Mesendoderm (in vitro differentiated cells): ENCODE measurements at regions not wholly inside any gene's neighbourhood (a gene's known extent, or its start where the extent isn't known, plus 50 kb on each side); places are given as distances from the start of the nearest gene placed in this dataset.

ENCODE experiments used
- DNase-seq: peaks from one replicate; pipeline ENCODE4 v3.0.0; 2013
- H2AK5ac ChIP-seq: 2 replicates; pipeline ENCODE4 v1.6.1; 2013; ENCODE audit warnings: low read length, inconsistent platforms
- H2BK120ac ChIP-seq: 2 replicates; pipeline ENCODE4 v1.6.1; 2013; ENCODE audit warnings: low read depth, mild to moderate bottlenecking, low read length, moderate library complexity, mixed read lengths
- H2BK15ac ChIP-seq: replicated peaks from 2 replicates; pipeline ENCODE4 v1.6.1; 2013; ENCODE audit warnings: low read depth, mild to moderate bottlenecking, moderate library complexity
- H2BK5ac ChIP-seq: 2 replicates; pipeline ENCODE4 v1.6.1; 2013; ENCODE audit warnings: low read length, inconsistent platforms
- H3K18ac ChIP-seq: 2 replicates; pipeline ENCODE4 v1.6.1; 2013; ENCODE audit warnings: mild to moderate bottlenecking, low read length, mixed read lengths
- H3K23ac ChIP-seq: one replicate; pipeline ENCODE4 v1.6.1; 2013; ENCODE audit warnings: low read length
- H3K27ac ChIP-seq: 2 replicates; pipeline ENCODE4 v1.5.1; 2013; ENCODE audit warnings: low read depth, mild to moderate bottlenecking, inconsistent platforms, low read length, moderate library complexity
- H3K27me3 ChIP-seq: 2 replicates; pipeline ENCODE4 v1.6.1; 2013; ENCODE audit warnings: low read length, control low read depth, mild to moderate bottlenecking, inconsistent platforms; ENCODE audit not compliant: insufficient read depth, poor library complexity
- H3K36me3 ChIP-seq: 2 replicates; pipeline ENCODE4 v1.6.1; 2013; ENCODE audit warnings: low read length, inconsistent platforms; ENCODE audit not compliant: control insufficient read depth, insufficient read depth
- H3K4ac ChIP-seq: one replicate; pipeline ENCODE4 v1.6.1; 2013; ENCODE audit warnings: low read depth, mild to moderate bottlenecking, low read length, moderate library complexity
- H3K4me1 ChIP-seq: 2 replicates; pipeline ENCODE4 v1.6.1; 2013; ENCODE audit warnings: low read depth, low read length, inconsistent platforms; ENCODE audit not compliant: control insufficient read depth
- H3K4me2 ChIP-seq: 2 replicates; pipeline ENCODE4 v1.6.1; 2013; ENCODE audit warnings: low read length
- H3K4me3 ChIP-seq: 2 replicates; pipeline ENCODE4 v1.5.1; 2013; ENCODE audit warnings: mild to moderate bottlenecking, low read length
- H3K56ac ChIP-seq: one replicate; pipeline ENCODE4 v1.6.1; 2013; ENCODE audit warnings: low read length
- H3K79me1 ChIP-seq: 2 replicates; pipeline ENCODE4 v1.6.1; 2013; ENCODE audit warnings: low read length, inconsistent platforms
- H3K79me2 ChIP-seq: 2 replicates; pipeline ENCODE4 v1.6.1; 2013; ENCODE audit warnings: mild to moderate bottlenecking, low read length; ENCODE audit not compliant: control insufficient read depth, insufficient read depth
- H3K9ac ChIP-seq: 2 replicates; pipeline ENCODE4 v1.6.1; 2013; ENCODE audit warnings: low read length, inconsistent platforms
- H4K5ac ChIP-seq: one replicate; pipeline ENCODE4 v1.6.1; 2013; ENCODE audit warnings: low read length
- H4K8ac ChIP-seq: one replicate; pipeline ENCODE4 v1.6.1; 2013; ENCODE audit warnings: low read depth, mild to moderate bottlenecking, control low read depth, low read length, moderate library complexity
- WGBS: extraction: QIAGEN DNeasy Blood & Tissue Kit; methylation state at CpG from one replicate; pipeline ENCODE4 v1.1.7; 2013; ENCODE audit warnings: low lambda C conversion rate, missing lambda C conversion rate; ENCODE audit not compliant: insufficient coverage; ENCODE audit errors: extremely low coverage; 5-methylcytosine and 5-hydroxymethylcytosine counted together

- no CpG with 5 or more reads among the region's 1 CpG for WGBS
- Histone ChIP-seq H3K4me2 (no peak overlapping the region), H3K27me3 (no peaks in the 10 kb centered on the region)
These were observed 1531.6 kb downstream of the KCNT2 start for GRCh38 chr1:195076682-195077081.

GRCh38 chr1:195075973-195076372 is 1532.3 kb downstream of the KCNT2 start:
- Histone ChIP-seq H3K79me1 (no peaks in the 10 kb centered on the region), H3K23ac (no peak overlapping the region), H3K79me2 (no peaks in the 10 kb centered on the region), H3K56ac (no peak overlapping the region), H2BK15ac (no peak overlapping the region), H3K4me1 (no peaks in the 10 kb centered on the region), H3K4me2 (no peak overlapping the region), H2BK120ac (no peak overlapping the region), H3K27me3 (no peaks in the 10 kb centered on the region), H3K9ac (no peak overlapping the region), H2AK5ac (no peak overlapping the region), H3K4ac (no peak overlapping the region), H3K18ac (no peak overlapping the region), H4K8ac (no peak overlapping the region), H3K27ac (no peak overlapping the region), H2BK5ac (no peak overlapping the region), H3K4me3 (no peak overlapping the region), H4K5ac (no peak overlapping the region), H3K36me3 (no peaks in the 10 kb centered on the region)
- no CpG with 5 or more reads among the region's 2 CpGs for WGBS
- no peak for DNase-seq

More at GRCh38 chr1:195076682-195077081, 1531.6 kb downstream of the KCNT2 start:
- Histone ChIP-seq H3K27ac (no peak overlapping the region), H3K79me2 (no peaks in the 10 kb centered on the region), H3K9ac (no peak overlapping the region), H3K23ac (no peak overlapping the region), H2AK5ac (no peak overlapping the region), H3K4me3 (no peak overlapping the region), H4K8ac (no peak overlapping the region), H3K56ac (no peak overlapping the region), H2BK5ac (no peak overlapping the region), H2BK15ac (no peak overlapping the region), H3K18ac (no peak overlapping the region), H4K5ac (no peak overlapping the region), H3K4ac (no peak overlapping the region), H3K79me1 (no peaks in the 10 kb centered on the region), H3K4me1 (no peaks in the 10 kb centered on the region), H2BK120ac (no peak overlapping the region), H3K36me3 (no peaks in the 10 kb centered on the region)
- no peak for DNase-seq

DNA sequence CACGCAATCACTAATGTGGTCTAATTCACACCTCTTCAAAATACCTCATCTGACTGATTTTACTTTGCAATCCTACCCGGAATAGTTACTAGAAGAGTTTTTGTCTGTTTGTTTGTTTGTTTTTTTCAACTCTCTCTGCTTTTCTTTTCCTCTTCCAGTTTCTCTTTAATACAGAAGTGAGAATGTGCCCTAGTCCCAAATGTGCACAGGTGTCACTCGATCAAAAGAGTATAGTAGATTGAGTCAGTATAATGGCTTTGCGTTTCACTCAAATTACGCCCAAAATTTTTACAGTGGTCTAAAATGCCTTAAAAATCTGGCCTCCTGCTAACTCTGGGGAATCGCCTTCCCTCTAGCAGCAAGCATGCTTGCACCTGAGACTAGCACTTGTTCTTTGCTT is 1536.8 kb downstream of the KCNT2 start:
- H3K4me2 ChIP-seq: no peak overlapping the region
- H3K18ac ChIP-seq: no peak overlapping the region
- no peak for DNase-seq
- no peak overlapping the region for H4K5ac ChIP-seq
- H3K4me3 ChIP-seq: no peak overlapping the region
- no peaks in the 10 kb centered on the region for H3K4me1 ChIP-seq
- H3K9ac ChIP-seq: no peak overlapping the region
- no peak overlapping the region for H4K8ac ChIP-seq
- H3K27me3 ChIP-seq: no peaks in the 10 kb centered on the region
- no peaks in the 10 kb centered on the region for H3K79me2 ChIP-seq
- H3K36me3 ChIP-seq: no peaks in the 10 kb centered on the region
- no peak overlapping the region for H3K4ac ChIP-seq
- H2BK15ac ChIP-seq: no peak overlapping the region
- no peak overlapping the region for H2AK5ac ChIP-seq
- H2BK5ac ChIP-seq: no peak overlapping the region
- no peaks in the 10 kb centered on the region for H3K79me1 ChIP-seq
- no peak overlapping the region for H3K27ac ChIP-seq
- H3K23ac ChIP-seq: no peak overlapping the region
- no peak overlapping the region for H3K56ac ChIP-seq
- 100% methylated on average over 1 of the region's 6 CpGs for WGBS
- no peak overlapping the region for H2BK120ac ChIP-seq

DNA sequence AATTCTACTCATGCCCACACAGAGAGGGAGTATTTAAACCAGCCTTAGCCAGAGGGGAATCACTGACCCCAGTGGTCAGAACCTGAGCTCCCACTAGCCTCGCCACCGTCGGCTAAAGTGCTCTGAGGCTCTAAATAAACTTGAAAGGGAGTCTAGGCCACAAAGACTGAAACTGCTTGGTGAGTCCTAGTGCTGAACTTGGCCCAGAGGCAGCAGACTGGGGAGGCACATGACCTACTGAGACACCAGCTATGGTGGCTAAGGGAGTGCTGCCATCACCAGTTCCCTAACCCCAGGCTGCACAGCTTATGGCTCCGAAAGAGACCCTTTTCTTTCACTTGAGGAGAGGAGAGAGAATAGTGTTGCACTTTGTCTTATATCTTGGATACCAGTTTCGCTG is 1542.8 kb downstream of the KCNT2 start:
- no peak overlapping the region for H2BK15ac ChIP-seq
- H2BK5ac ChIP-seq: no peak overlapping the region
- no peaks in the 10 kb centered on the region for H3K27me3 ChIP-seq
- H3K79me1 ChIP-seq: no peaks in the 10 kb centered on the region
- no peaks in the 10 kb centered on the region for H3K4me1 ChIP-seq
- no peak overlapping the region for H2BK120ac ChIP-seq
- no peak for DNase-seq
- H3K36me3 ChIP-seq: no peaks in the 10 kb centered on the region
- no peaks in the 10 kb centered on the region for H3K79me2 ChIP-seq
- H3K27ac ChIP-seq: no peak overlapping the region
- no peak overlapping the region for H3K9ac ChIP-seq
- no peak overlapping the region for H3K4me2 ChIP-seq
- no peak overlapping the region for H4K8ac ChIP-seq
- H4K5ac ChIP-seq: no peak overlapping the region
- H3K56ac ChIP-seq: no peak overlapping the region
- H3K4me3 ChIP-seq: no peak overlapping the region
- no peak overlapping the region for H3K23ac ChIP-seq
- H3K4ac ChIP-seq: no peak overlapping the region
- no CpG with 5 or more reads among the region's 5 CpGs for WGBS
- no peak overlapping the region for H2AK5ac ChIP-seq
- no peak overlapping the region for H3K18ac ChIP-seq

- Histone ChIP-seq H2BK15ac (no peak overlapping the region), H3K79me1 (no peaks in the 10 kb centered on the region), H4K5ac (no peak overlapping the region), H3K27ac (no peak overlapping the region), H3K18ac (no peak overlapping the region), H3K4me2 (no peak overlapping the region), H4K8ac (no peak overlapping the region), H3K23ac (no peak overlapping the region), H3K4ac (no peak overlapping the region), H3K27me3 (no peaks in the 10 kb centered on the region), H2AK5ac (no peak overlapping the region), H3K79me2 (no peaks in the 10 kb centered on the region), H3K56ac (no peak overlapping the region), H3K9ac (no peak overlapping the region), H3K36me3 (no peaks in the 10 kb centered on the region), H2BK5ac (no peak overlapping the region), H3K4me3 (no peak overlapping the region), H3K4me1 (no peaks in the 10 kb centered on the region), H2BK120ac (no peak overlapping the region)
- DNase-seq: no peak
- no CpG with 5 or more reads among the region's 1 CpG for WGBS
These were observed 1543.9 kb downstream of the KCNT2 start for GRCh38 chr1:195064358-195064757.

- no peak overlapping the region for H3K4me3 ChIP-seq
- no peak overlapping the region for H3K4me2 ChIP-seq
- no peak overlapping the region for H3K27ac ChIP-seq
- H2BK120ac ChIP-seq: no peak overlapping the region
- no peaks in the 10 kb centered on the region for H3K27me3 ChIP-seq
- H3K79me1 ChIP-seq: no peaks in the 10 kb centered on the region
- H3K4ac ChIP-seq: no peak overlapping the region
- H3K36me3 ChIP-seq: no peaks in the 10 kb centered on the region
- H2BK5ac ChIP-seq: no peak overlapping the region
- WGBS: no CpG with 5 or more reads among the region's 27 CpGs
- H2BK15ac ChIP-seq: no peak overlapping the region
- no peaks in the 10 kb centered on the region for H3K79me2 ChIP-seq
- H3K4me1 ChIP-seq: no peaks in the 10 kb centered on the region
- H3K56ac ChIP-seq: no peak overlapping the region
- no peak overlapping the region for H4K8ac ChIP-seq
- no peak overlapping the region for H2AK5ac ChIP-seq
- no peak overlapping the region for H4K5ac ChIP-seq
- H3K23ac ChIP-seq: no peak overlapping the region
- DNase-seq: no peak
- no peak overlapping the region for H3K9ac ChIP-seq
- H3K18ac ChIP-seq: no peak overlapping the region
These were observed 1554.0 kb downstream of the KCNT2 start for GRCh38 chr1:195054217-195054687.
